BJ (cell line): ENCODE measurements at regions not wholly inside any gene's neighbourhood (a gene's known extent, or its start where the extent isn't known, plus 50 kb on each side); places are given as distances from the start of the nearest gene placed in this dataset.

Source experiments
- CTCF ChIA-PET: fragments of 350-600 bp; formaldehyde crosslinking; extraction: SDS; loops from one replicate; lab custom pipeline; 2021; ENCODE audit warnings: antibody characterized with exemption, inconsistent platforms; lab: Yijun Ruan, JAX
- POLR2A ChIA-PET: fragments of 300-600 bp; sonication (Branson Sonifier 250); formaldehyde crosslinking; extraction: SDS; loops from one replicate; lab custom pipeline; 2021; ENCODE audit warnings: antibody characterized with exemption; lab: Charles Lee
- DNase-seq: peaks from one replicate; pipeline ENCODE4 v3.0.0-alpha.2; 2011; ENCODE audit warnings: low read depth
- H3K27me3 ChIP-seq: 2 replicates; pipeline ENCODE4 v1.6.0; 2011; ENCODE audit warnings: low read length; ENCODE audit not compliant: control insufficient read depth, insufficient read depth
- H3K36me3 ChIP-seq: 2 replicates; pipeline ENCODE4 v1.5.1; 2011; ENCODE audit warnings: low read length; ENCODE audit not compliant: control insufficient read depth, insufficient read depth
- H3K4me3 ChIP-seq: 2 replicates; pipeline ENCODE4 v1.5.1; 2011; ENCODE audit warnings: low read depth, mild to moderate bottlenecking, control low read depth, low read length
- CTCF ChIP-seq: IDR thresholded peaks from 2 replicates; pipeline ENCODE4 v1.5.1; 2011; ENCODE audit warnings: low read depth, mild to moderate bottlenecking, control low read depth, inconsistent platforms, low read length, moderate library complexity; ENCODE audit not compliant: insufficient read depth

DNA sequence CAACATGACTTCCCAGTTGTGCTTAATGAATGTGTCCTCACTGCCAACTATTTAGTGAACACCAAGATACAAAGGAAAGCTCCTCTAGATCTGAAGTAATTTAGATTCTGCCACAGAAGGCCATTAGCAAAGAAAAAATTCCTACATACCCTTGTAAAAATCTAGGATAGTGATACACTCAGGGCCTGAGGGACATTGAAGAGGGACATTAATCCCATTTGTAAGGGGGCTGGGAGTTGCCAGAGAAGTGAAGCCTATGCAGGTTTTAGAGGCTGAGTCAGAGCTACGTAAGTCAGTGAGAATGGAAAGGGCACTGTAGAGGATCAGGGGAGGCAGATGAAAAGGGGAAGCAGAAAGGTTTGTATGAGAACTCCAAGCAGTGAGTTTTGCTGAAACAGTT is 286.9 kb upstream of the TARS1 start:
- no peak for TF ChIP-seq CTCF
- ChIA-PET POLR2A (no interaction called here), CTCF (interaction anchor here (0.7 kb wide), 1 partner anchor 143 kb away, joined by 3 read pairs; no protein-coding TSS in a partner anchor)
- no peak overlapping the region for H3K4me3 ChIP-seq
- no peak for DNase-seq
- H3K27me3 ChIP-seq, result no peaks in the 10 kb centered on the region
- H3K36me3 ChIP-seq, result no peaks in the 10 kb centered on the region

DNA sequence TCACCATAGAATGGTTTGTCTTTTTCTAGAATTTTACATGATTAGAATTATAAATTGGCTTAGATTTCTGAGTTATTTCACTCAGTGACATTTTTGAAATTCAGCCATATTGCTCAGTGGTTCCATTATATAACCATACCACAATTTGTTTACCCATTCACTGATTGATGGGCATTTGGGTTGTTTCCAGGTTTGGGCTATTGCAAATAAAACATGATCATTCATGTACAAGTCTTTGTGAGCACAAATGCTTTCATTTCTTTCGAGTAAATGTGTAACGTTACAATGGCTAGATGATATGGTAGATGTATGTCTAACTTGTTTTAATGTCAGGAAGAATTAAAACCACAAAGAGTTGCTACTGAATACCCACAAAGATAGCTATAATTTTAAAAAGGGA is 279.9 kb upstream of the TARS1 start:
- POLR2A ChIA-PET, result no interaction called here
- DNase-seq, result no peak
- H3K27me3 ChIP-seq, result no peaks in the 10 kb centered on the region
- TF ChIP-seq CTCF, result no peak
- CTCF ChIA-PET, result interaction anchor here (0.9 kb wide), 1 partner anchor 139 kb away, joined by 3 read pairs; no protein-coding TSS in a partner anchor
- no peak overlapping the region for H3K4me3 ChIP-seq
- no peaks in the 10 kb centered on the region for H3K36me3 ChIP-seq

DNA sequence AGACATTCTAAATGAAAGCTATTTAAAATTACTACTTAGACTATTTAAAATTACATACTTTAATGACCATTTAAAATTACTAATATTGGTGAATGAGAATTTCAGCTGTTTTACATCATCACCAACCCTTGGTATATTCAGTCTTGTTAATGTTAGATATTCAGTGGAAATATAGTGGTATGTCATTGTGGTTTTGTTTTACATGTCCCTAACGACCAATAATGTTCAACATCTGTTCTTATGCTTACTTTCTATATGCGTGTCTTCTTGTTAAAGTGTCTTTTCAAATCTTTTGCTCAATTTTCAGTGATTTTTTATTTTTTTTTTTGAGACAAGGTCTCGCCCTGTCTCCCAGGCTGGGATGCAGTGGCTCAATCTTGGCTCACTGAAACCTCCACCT is 279.3 kb upstream of the TARS1 start:
- H3K27me3 ChIP-seq, result no peaks in the 10 kb centered on the region
- no peak for TF ChIP-seq CTCF
- no peaks in the 10 kb centered on the region for H3K36me3 ChIP-seq
- CTCF ChIA-PET, result interaction anchor here (0.8 to 0.9 kb wide), 2 partner anchors 19 to 138 kb away, joined by 3 read pairs; no protein-coding TSS in a partner anchor
- no peak overlapping the region for H3K4me3 ChIP-seq
- DNase-seq, result no peak
- POLR2A ChIA-PET, result no interaction called here

GRCh38 chr5:33162057-33162456 is 278.7 kb upstream of the TARS1 start:
- no peak for TF ChIP-seq CTCF
- POLR2A ChIA-PET, result no interaction called here
- Histone ChIP-seq H3K27me3 (no peaks in the 10 kb centered on the region), H3K36me3 (no peaks in the 10 kb centered on the region), H3K4me3 (no peak overlapping the region)
- no peak for DNase-seq
- CTCF ChIA-PET, result interaction anchor here (0.8 kb wide), 1 partner anchor 19 kb away, joined by 3 read pairs; no protein-coding TSS in a partner anchor

GRCh38 chr5:33166522-33166921 is 274.2 kb upstream of the TARS1 start:
- ChIA-PET CTCF (no interaction called here), POLR2A (no interaction called here)
- no peak for TF ChIP-seq CTCF
- Histone ChIP-seq H3K36me3 (no peaks in the 10 kb centered on the region), H3K4me3 (no peak overlapping the region), H3K27me3 (no peaks in the 10 kb centered on the region)
- no peak for DNase-seq
